WTC11 (cell line): ENCODE measurements at regions not wholly inside any gene's neighbourhood (a gene's known extent, or its start where the extent isn't known, plus 50 kb on each side); places are given as distances from the start of the nearest gene placed in this dataset.

Experiments used
- ATAC-seq: fragments of 200-7000 bp; cut with Tn5 transposase; 2 replicates; pipeline ENCODE4 v1.10.0; 2021; ENCODE audit warnings: mild to moderate bottlenecking, moderate library complexity
- CTCF ChIA-PET: fragments of 300-600 bp; sonication (Branson Sonifier 250); formaldehyde crosslinking; loops from one replicate; lab custom pipeline; 2021; ENCODE audit warnings: antibody characterized with exemption; lab: Charles Lee
- POLR2A ChIA-PET: fragments of 350-600 bp; sonication (Branson Sonifier 250); formaldehyde crosslinking; loops from one replicate; lab custom pipeline; 2021; ENCODE audit warnings: antibody characterized with exemption; lab: Charles Lee
- DNase-seq: peaks from one replicate; pipeline ENCODE4 v3.0.0; 2021; ENCODE audit warnings: low spot score
- H3K27ac Mint-ChIP-seq: 2 replicates; pipeline ENCODE4 v1.8.0; 2021; ENCODE audit warnings: mixed read lengths
- H3K27me3 Mint-ChIP-seq: 2 replicates; pipeline ENCODE4 v1.8.0; 2021; ENCODE audit warnings: low read depth, mild to moderate bottlenecking, moderate library complexity, mixed read lengths
- H3K36me3 Mint-ChIP-seq: 2 replicates; pipeline ENCODE4 v1.8.0; 2021; ENCODE audit warnings: mixed read lengths
- H3K4me1 Mint-ChIP-seq: 2 replicates; pipeline ENCODE4 v1.8.0; 2022; ENCODE audit warnings: mixed read lengths
- H3K4me3 Mint-ChIP-seq: 2 replicates; pipeline ENCODE4 v1.8.0; 2021; ENCODE audit warnings: mild to moderate bottlenecking, moderate library complexity, mixed read lengths
- H3K9me3 Mint-ChIP-seq: 2 replicates; pipeline ENCODE4 v1.8.0; 2021; ENCODE audit warnings: mixed read lengths
- AFF4 ChIP-seq: sonication (generic); formaldehyde crosslinking; IDR thresholded peaks from 2 replicates; pipeline ENCODE4 v1.8.1; 2023; ENCODE audit warnings: mild to moderate bottlenecking, missing genetic modification reagents, borderline replicate concordance
- ARID4B ChIP-seq: sonication (generic); formaldehyde crosslinking; IDR thresholded peaks from 2 replicates; pipeline ENCODE4 v1.8.0; 2023; ENCODE audit warnings: missing genetic modification reagents, mild to moderate bottlenecking, borderline replicate concordance
- ATF1 ChIP-seq: sonication (generic); formaldehyde crosslinking; IDR thresholded peaks from 2 replicates; pipeline ENCODE4 v1.8.1; 2023; ENCODE audit warnings: mild to moderate bottlenecking, moderate library complexity, missing genetic modification reagents
- ATF2 ChIP-seq: sonication (generic); formaldehyde crosslinking; IDR thresholded peaks from 2 replicates; pipeline ENCODE4 v1.8.1; 2022; ENCODE audit warnings: low read depth, missing genetic modification reagents, borderline replicate concordance
- E2F1 ChIP-seq: sonication (generic); formaldehyde crosslinking; IDR thresholded peaks from 2 replicates; pipeline ENCODE4 v1.8.0; 2022; ENCODE audit warnings: mild to moderate bottlenecking, missing genetic modification reagents
- E2F4 ChIP-seq: sonication (generic); formaldehyde crosslinking; IDR thresholded peaks from 2 replicates; pipeline ENCODE4 v1.8.1; 2022; ENCODE audit warnings: low read depth, mild to moderate bottlenecking, moderate library complexity, missing genetic modification reagents, borderline replicate concordance
- ESRRA ChIP-seq: sonication (generic); formaldehyde crosslinking; IDR thresholded peaks from 2 replicates; pipeline ENCODE4 v1.8.1; 2022; ENCODE audit warnings: mild to moderate bottlenecking, missing genetic modification reagents, borderline replicate concordance
- FOXK1 ChIP-seq: sonication (generic); formaldehyde crosslinking; IDR thresholded peaks from 2 replicates; pipeline ENCODE4 v1.8.0; 2022; ENCODE audit warnings: mild to moderate bottlenecking, moderate library complexity, missing genetic modification reagents
- MXD4 ChIP-seq: fragments of 250-450 bp; sonication (Bioruptor Pico); IDR thresholded peaks from 2 replicates; pipeline ENCODE4 v1.8.0; 2021; ENCODE audit warnings: mild to moderate bottlenecking, moderate library complexity, borderline replicate concordance
- PREB ChIP-seq: sonication (generic); formaldehyde crosslinking; IDR thresholded peaks from 2 replicates; pipeline ENCODE4 v1.8.1; 2022; ENCODE audit warnings: mild to moderate bottlenecking, missing genetic modification reagents, moderate library complexity, borderline replicate concordance
- TCF7 ChIP-seq: sonication (generic); formaldehyde crosslinking; IDR thresholded peaks from 2 replicates; pipeline ENCODE4 v1.8.0; 2022; ENCODE audit warnings: mild to moderate bottlenecking, low read depth, missing genetic modification reagents, moderate library complexity
- TP53 ChIP-seq: sonication (generic); formaldehyde crosslinking; IDR thresholded peaks from 2 replicates; pipeline ENCODE4 v1.8.1; 2023; ENCODE audit warnings: mild to moderate bottlenecking, missing genetic modification reagents
- ZBTB21 ChIP-seq: sonication (generic); formaldehyde crosslinking; IDR thresholded peaks from 2 replicates; pipeline ENCODE4 v1.8.1; 2023; ENCODE audit warnings: mild to moderate bottlenecking, missing genetic modification reagents, borderline replicate concordance
- ZNF121 ChIP-seq: sonication (generic); formaldehyde crosslinking; IDR thresholded peaks from 2 replicates; pipeline ENCODE4 v1.8.0; 2023; ENCODE audit warnings: missing genetic modification reagents
- ZNF232 ChIP-seq: sonication (generic); formaldehyde crosslinking; IDR thresholded peaks from 2 replicates; pipeline ENCODE4 v1.8.0; 2022; ENCODE audit warnings: mild to moderate bottlenecking, missing genetic modification reagents
- ZNF416 ChIP-seq: fragments of 250-450 bp; sonication (Bioruptor Pico); IDR thresholded peaks from 2 replicates; pipeline ENCODE4 v1.9.0; 2021; ENCODE audit warnings: mild to moderate bottlenecking, inconsistent platforms
- ZNF423 ChIP-seq: fragments of 250-450 bp; sonication (Bioruptor Pico); IDR thresholded peaks from 2 replicates; pipeline ENCODE4 v2.1.2; 2022; ENCODE audit warnings: mild to moderate bottlenecking, moderate library complexity
- ZNF425 ChIP-seq: fragments of 250-450 bp; sonication (Bioruptor Pico); conservative IDR thresholded peaks from 2 replicates; pipeline ENCODE4 v1.9.0; 2021; ENCODE audit warnings: mild to moderate bottlenecking

- TF ChIP-seq ARID4B (CRISPR knock-in tag) (no peak), ZNF423 (no peak), AFF4 (CRISPR knock-in tag) (no peak), ZNF121 (CRISPR knock-in tag) (no peak), PREB (CRISPR knock-in tag) (no peak), MXD4 (CRISPR knock-in tag) (no peak), TP53 (CRISPR knock-in tag) (no peak), E2F4 (CRISPR knock-in tag) (no peak), ATF2 (no peak)
Observed at GRCh38 chr7:4484545-4484944, 197.6 kb upstream of the FOXK1 start (continued).

GRCh38 chr7:4486907-4487306 lies 195.2 kb upstream of the FOXK1 start:
- H3K27ac Mint-ChIP-seq = no peak overlapping the region
- no peak for DNase-seq
- TF ChIP-seq ZNF416 (CRISPR knock-in tag) = no peak
- no peak for TF ChIP-seq ESRRA (CRISPR knock-in tag)
- TF ChIP-seq TCF7 (CRISPR knock-in tag) = no peak
- TF ChIP-seq ZNF232 (CRISPR knock-in tag) = no peak
- no peak for TF ChIP-seq PREB (CRISPR knock-in tag)
- TF ChIP-seq ATF1 (CRISPR knock-in tag) = no peak
- TF ChIP-seq FOXK1 = no peak
- TF ChIP-seq ZBTB21 (CRISPR knock-in tag) = no peak
- no peak for TF ChIP-seq ZNF425 (CRISPR knock-in tag)
- no peak for TF ChIP-seq E2F1 (CRISPR knock-in tag)
- no peaks in the 10 kb centered on the region for H3K4me1 Mint-ChIP-seq
- ChIA-PET CTCF (no interaction called here), POLR2A (no interaction called here)
- H3K27me3 Mint-ChIP-seq = peaks cover 3% of the 10 kb centered on the region
- peaks cover 8% of the 10 kb centered on the region for H3K36me3 Mint-ChIP-seq
- peaks cover 16% of the 10 kb centered on the region for H3K9me3 Mint-ChIP-seq
- H3K4me3 Mint-ChIP-seq = no peak overlapping the region
- ATAC-seq = no peak
